GM19463 (cell line): ENCODE measurements at regions not wholly inside any gene's neighbourhood (a gene's known extent, or its start where the extent isn't known, plus 50 kb on each side); places are given as distances from the start of the nearest gene placed in this dataset.

Source experiments
- ATAC-seq: cut with Tn5 transposase; IDR thresholded peaks from one replicate; pipeline ENCODE4 v1.9.1; 2021; ENCODE audit warnings: mild to moderate bottlenecking, moderate library complexity; ENCODE audit not compliant: unreplicated experiment

DNA sequence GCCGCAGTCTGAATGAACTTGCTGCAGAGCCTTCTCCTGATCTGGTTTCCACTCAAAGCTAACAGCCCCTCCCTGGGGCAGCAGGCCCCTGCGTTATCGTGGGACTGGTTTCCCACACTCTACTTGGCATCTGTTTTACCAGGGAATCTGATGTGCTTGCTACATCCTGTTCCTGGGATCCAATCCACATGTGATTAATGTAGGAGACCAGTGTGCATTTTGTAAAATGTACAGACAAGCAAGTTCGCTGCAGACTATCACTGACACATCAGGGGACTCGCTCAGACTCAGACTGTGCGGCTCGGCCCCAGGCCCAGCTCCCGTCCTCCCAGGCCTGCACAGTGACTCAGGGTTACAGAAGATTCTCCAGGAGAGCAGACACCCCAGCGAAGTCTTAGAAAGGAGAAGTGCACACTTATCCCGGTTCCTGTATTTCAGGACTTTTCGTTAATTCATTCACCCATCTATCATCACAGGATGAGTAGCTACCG lies 340.1 kb downstream of the MATN1 start:
- ATAC-seq: no peak

DNA sequence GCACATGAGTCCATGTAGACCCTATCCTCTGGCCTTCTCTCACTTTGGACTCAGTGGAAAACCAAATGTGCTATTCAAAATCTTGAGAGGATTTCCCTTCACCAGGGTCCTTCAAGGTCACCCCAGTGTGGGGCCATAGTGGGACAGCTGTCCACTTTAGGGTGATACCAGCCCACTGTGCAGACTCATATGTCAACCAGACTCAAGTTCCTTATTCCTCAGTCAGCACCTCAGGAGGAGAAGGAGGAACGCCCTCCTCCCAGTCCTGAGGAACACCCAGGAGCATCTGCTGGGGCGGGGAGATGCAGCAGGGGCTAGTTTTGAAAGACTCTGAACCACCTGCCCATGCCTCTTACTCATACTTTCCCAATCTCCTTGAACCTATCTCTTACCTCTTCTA lies 340.9 kb downstream of the MATN1 start:
- no peak for ATAC-seq

DNA sequence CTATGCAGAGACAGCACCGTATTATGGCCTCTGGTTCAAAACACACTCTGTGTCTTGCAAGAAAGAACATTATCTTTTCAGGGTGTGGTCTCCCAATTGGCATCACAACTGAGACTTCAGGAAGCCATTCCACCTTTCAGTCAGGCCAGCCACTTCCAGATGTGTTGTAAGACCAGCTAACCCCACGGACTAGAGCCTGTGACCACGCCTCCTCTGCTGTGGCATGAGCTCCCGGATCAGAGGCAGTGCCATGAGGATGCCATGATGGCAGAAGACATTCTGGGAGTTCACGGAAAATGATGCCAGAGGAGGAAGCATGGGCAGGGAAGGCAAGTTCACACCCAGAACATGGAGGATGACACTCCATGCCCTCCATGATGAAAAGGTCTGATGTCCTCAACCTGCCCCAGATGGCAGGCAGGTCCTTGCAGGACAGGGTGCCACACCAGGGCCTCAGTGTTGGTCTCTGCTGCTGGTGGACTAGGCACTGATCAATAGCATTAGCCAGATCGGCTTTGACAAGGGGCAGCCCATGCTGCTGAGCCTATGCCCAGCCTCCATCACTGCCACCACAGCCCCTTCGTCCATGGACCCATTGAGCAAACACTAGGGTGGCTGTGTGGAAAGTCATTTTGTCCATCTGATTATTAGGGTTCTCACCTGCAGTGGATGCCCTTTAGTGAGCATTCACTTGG lies 341.6 kb downstream of the MATN1 start:
- no peak for ATAC-seq

DNA sequence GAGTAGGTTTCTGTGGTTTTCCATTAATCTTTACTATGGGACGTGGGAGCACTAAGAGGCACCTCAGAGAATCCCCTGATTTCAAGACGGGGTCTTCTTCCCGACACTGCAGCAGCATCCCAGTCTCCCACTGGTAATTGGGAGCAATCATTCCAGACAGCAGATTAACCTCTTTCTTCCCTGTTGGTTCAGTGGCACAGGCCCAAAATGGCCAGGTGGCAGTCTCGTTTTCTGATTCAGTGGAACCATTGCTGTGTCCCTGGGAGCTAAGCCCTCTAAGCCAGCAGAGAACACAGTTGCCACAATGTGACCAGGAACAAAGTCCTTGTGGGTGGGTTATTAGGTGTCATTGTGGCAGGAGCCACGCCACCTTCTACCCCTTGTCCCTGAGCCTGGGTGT lies 342.1 kb downstream of the MATN1 start:
- ATAC-seq: no peak

DNA sequence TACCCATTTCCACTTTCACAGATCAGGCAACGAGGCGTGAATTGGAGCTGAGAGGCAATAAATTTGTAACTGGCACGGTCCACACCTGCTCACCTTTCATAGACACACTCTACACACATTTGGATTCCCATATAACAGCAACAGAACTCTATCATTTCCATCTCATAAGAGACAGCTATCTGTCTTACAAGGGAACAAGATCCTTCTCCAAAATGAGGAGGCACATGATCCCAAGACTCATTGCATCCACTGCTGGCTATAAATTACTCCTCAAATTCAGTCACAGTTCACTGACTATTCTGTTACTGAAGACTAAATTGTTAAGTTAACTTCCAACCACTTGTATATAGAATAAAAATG lies 342.8 kb downstream of the MATN1 start:
- ATAC-seq: no peak

DNA sequence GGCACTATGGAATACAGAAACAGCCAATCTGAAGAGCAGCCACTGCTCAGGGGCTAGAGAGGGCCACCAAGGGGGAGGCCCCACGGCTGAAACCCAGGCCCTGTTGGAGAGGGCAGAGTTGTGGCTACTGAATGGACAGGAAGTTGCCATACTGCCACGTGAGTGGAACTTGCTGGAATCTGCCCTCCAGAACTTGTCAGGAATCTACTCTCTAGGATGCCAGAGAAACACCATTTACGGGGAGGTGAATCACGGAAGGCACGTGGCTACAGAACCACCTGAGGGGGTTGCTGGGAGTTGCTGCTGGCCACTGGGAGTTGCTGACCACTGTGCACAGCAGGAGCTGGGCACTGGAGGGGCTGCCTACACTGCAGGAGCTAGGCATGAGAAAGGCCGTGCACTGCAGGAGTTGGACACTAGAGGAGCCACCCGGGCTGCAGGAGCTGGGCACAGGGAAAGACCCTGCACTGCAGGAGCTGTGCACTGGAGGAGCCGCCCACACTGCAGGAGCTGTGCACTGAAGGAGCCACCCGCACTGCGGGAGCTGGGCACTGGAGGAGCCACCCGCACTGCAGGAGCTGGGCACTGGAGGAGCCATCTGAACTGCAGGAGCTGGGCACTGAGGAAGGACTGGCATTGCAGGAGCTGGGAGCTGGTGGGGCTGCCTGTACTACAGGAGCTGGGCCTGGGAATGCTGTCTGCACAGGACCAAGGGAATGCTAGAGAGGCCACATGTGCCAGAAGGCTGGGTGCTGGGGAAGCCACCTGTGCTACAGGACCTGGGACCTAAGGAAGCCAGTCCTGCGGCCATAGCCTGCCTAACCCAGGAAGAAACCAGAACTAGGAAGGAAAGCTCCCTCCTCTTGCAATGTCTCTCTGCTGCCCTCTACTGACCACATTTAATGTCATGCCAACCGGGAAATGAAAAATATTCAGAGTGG lies 343.4 kb downstream of the MATN1 start:
- ATAC-seq: no peak

DNA sequence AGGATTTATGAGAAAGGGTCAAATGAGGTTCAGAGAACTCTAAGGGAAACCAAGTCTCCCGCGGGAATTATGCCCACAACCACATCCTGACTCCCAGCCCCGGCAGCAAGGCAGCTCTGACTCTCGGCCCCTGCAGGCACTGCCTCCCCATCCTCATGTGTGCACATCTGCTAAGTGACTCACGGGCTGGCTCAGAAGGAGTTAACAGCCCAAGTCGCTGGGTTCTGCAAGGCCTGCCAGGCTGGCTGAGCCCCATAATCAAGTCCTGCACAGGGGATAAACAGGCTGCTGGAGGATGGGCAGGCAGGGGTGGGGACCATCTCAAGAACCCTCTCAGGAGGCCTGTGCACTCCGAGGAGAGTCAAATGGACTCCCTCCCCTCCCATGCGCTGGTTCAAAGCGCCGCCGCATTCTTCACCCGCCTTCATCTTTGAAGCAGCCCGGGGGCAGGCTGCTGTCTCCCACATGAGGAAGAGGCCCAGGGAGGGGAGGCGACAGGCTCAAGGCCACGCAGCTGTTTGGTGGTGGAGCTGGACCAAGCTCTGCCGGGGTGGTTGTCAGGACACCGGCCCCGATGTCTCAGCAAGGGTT lies 344.3 kb downstream of the MATN1 start:
- ATAC-seq: no peak

DNA sequence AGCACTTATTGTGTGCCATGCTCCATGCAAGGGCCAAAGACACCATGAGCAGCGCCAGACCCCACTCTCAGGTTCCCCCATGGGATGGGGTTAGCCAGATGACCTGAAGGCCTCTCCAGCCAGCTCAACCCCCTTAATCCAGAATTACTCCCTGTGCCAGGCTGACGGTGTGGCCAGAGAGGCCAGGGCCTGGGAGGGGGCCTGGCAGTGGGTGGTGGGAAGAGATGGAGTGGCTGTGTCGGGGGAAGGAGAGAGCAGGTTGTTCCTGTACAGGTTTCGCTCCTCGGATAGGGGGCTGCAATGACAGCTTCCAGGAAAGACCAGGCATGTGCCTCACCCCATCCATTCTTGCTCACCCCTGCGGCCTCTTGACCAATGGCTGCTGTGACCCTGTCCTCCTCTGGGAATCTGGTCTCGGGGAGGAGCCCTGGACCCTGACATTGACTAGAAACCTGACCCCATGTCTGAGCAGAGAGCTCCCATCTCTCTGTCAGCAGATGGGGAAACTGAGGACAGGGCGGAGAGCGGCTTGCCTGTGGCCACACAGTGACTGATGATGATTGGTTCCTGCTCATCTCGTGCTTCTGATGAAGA lies 345.3 kb downstream of the MATN1 start:
- no peak for ATAC-seq

DNA sequence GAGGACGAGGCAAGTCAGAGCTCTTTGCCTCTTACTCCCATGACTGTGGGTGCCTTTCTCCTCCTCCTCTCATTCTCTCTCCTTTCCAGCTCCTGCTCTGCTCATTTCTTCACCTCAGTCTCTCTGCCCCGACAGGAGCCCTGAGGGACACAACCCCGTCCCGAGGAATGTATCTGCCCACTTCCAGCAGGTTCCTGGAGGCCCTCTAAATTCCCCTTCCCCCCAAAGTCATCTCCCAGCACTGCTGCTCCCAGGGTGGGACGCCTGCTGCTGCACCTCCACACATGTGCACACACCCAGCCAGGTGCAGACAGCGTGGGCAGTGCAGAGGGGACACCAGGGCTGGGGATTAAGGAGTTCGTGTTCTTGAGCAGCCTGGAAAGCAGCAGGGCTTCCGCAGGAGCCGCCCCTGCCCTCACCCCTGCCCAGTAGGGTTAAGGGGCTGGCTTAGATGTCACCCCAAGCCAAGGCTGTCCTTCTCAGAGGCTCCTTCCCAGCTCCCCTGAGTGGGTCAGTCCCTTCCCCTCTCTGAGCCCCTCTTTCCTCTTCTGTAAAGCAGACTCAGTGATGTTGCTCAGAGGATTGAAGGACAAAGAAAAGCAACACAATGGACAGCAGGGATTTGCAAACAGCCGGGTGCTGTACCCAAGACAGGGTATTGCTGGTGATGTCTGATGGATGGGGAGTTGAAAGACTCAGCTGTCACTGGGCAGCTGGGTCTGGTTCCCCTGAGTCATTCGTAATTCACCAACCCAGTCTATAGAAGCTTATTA lies 346.0 kb downstream of the MATN1 start:
- ATAC-seq: no peak

DNA sequence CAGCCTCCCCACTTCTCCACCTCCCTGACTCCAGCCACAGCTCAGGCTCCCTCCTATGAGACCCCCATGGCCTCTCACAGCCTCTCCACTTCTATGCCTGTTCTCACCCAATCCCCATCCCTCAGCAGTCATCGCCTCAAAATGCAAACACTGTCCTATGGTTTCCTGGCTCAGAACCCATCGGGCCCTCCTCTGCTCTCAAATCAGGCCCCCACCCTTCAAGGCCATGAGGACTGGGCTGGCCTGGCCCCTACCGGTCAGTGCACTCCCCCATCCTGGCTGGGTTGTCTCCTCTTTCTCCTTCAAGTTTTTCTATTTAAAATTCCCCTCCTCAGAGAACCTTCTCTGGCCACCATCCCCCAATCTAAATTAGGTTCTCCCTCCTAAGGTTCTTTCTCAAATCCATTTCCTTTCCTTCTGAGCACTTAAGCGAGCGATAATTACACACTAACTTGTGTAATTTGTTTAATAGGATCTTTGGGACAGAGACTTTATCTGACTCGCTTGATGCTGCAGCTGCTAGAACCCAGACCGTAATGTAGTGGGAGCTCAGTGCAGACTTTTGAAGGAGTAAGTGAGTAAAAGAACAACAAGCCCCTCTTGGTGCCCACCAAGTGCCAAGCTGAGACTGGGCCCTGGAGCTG lies 347.2 kb downstream of the MATN1 start:
- ATAC-seq: no peak

DNA sequence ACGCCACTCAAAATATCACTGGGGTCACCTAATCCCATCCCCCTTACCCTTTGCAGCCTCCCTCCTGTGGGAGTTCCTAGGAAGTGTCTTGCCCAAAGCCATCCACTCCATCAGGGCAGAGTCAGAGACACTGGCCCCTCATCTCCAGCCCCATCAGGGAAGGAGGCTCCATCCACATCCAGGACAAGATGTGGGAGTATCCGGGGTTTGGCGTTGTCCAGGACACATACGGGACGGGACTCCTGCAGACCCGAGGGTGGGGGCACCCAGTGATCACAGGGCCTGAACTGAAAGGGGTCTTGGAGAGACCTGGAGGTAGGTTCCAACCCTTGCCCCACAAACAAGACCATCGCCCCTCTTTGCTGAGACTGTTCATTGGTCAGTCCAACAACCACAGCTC lies 348.2 kb downstream of the MATN1 start:
- no peak for ATAC-seq

DNA sequence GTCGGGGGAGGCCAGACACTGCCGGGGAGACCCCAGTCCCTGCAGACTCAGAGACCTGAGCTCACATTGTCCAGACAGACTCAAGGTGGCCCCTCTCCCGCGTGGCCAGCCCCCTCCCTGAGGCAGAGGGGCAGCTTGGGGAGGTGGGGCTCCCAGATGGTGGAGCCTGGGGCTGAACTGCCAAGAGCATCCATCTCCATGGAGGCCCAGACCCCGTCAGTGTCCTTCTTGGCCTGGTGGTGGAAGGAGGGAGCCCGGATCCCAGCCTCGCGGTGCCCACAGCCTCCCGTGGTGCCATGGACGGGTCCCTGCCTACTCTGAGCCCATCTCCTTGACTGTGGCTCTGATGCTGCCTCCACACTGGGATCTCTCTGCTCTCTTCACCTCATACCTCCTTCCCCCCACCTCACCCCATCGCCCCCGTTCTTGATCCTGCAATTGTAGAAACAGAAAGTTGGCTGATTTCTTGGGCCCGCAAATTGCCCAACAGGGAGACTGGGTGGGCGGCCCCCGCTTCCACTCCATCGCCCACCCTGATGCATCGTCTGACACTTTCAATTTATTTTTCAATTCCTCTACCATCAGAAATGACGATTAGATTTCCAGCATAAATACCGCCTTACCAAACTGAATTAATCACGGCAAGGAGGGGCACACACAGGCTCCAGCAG lies 348.9 kb downstream of the MATN1 start:
- no peak for ATAC-seq

DNA sequence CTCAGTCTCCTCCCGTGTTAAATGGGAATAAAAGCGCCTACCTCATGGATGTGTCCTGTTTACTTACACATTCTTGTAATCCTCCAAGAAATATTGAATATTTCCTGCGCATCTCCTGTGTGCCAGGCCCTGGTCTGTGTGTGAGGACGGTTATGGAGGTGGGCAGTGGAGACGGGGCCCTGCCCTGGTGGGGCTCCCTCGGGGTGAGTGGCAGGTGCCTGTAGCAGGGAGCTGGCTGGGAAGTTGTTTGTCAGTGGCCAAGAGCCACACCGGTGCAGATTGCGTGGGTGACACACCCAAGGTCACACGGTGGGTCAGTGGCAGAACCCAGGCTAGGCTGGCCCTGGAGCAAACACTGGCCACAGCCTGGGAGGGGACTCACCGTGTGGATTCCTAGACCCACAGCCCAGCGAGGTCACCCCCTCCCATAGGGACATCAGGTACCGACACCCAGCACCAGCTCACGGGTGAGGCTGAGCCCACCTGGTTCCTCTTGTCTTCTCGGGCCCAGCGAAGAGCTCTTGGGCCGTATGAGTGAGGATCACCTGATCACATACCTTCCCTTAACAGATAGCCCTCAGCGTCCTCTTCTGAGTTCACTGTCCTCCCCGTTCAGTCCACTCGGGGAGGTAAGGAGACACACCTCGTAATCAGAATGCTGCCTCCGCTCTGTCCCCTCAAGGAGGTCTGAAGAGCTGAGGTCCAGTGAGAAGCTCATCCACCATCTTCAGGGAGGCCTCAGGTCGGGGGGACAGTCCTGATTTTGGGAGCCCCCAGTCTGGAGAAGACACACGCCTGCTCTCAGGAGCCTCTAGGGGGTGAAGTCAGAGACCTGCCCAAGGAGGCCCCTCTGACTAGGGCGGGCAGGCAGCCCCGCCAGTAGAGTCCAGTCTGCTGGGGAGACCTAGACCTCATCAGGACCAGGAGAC lies 349.6 kb downstream of the MATN1 start:
- no peak for ATAC-seq

DNA sequence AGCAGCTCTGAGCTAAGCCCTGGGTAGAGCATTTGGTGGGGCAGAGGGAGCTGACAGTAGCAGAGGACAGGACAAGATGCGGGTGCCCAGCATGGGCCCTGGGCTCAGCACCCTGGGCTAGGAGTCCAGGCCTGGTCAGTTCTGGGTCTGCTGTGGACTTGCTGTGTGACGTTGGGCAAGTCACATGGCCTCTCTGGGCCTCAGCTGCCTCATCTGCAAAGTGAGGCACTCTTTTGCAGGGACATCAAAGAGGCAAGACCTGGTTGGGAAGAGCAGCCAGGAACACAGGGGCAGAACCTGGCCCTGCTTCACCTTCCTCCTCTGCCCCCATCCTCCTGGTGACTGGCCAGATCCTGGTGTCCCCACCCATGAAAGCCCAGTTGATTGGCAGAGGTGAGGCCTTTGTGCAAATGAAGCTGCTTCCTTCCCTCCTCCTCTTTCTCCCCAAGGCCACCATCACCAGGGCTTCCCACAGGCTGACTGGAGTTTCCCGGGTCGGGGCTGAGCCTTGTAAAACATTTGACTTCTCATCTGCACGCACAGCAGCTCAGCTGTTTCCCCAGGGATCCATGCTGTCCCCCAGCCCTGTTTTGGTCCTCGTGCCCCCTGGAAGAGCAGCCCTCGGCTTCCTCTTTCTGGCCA lies 350.5 kb downstream of the MATN1 start:
- no peak for ATAC-seq

DNA sequence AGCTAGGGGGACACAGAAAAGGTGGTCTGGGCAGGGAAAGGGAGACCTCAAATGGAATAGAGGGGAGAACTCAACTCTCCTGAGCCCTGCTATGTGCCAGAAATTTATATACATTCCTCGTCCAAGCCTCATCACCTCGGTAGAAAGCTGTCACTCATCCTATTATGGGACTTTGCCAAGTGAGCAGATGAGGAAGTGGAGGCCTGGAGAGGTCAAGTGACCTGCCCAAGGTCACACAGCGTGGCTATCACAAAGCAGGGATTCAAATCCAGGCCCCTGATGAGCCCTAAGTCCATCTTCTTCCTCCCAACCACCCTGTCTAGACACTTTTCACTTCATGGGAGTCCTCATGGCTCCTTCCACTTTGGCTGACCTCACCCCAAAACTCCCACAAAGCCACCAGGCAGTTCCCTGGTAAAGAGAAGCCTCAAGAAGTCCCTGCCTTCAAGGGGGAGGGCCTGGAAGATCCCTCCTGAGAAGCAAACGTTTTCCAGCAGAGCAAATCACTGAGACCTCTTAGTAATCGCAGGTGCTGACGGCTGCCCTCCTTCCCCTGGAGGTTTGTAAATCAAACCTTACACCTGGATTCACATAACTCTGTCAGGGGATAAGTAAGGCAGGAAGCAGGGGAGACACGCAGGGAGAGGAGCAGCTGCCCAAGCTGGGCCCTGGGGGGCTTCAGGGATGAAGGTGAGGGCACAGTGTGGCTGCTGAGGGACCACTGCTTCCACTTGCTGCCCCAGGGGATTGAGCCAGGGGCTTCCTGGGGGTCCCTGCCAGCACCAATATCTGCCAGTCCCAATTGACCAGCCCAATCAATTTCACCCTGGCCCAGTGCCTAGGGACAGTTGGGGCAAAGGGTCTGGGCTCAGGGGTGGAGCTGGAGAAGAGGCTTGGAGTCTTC lies 351.2 kb downstream of the MATN1 start:
- ATAC-seq: no peak

DNA sequence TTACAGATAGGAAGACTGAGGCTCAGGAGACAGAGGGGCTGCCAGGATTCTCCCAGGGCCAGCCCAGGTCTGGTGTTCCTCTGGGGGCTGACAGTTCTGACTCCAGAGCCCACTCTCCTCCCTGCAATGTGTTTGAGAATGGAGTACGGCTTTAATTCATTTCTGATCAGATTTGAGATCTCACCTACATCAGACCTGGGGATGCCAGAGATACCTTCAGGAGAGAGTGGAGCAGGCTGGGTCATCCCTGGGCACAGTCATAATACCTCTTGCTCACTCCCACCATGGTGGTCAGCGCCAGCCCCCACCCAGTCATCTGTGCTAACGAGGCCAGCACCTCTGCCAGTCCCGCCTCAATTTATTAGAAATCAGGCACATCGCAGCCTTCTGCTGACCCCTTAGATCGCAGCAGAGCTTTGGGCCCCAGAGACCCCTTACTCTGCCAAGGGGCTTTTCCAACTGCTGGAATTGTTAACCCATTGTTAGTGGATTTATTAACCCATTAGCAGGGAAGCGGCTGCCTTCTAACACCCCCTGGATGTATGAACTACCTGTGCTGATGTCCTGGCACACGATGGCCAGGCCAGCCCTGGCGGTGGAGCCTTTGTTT lies 352.1 kb downstream of the MATN1 start:
- no peak for ATAC-seq
